HepG2 (cell line): ENCODE measurements at regions not wholly inside any gene's neighbourhood (a gene's known extent, or its start where the extent isn't known, plus 50 kb on each side); places are given as distances from the start of the nearest gene placed in this dataset.

Experiments used
- GATAD2A ChIP-seq: IDR thresholded peaks from 2 replicates; pipeline ENCODE4 v1.6.1; 2016
- HHEX ChIP-seq: IDR thresholded peaks from 2 replicates; pipeline ENCODE4 v1.6.1; 2016; ENCODE audit warnings: control low read depth
- HNRNPL ChIP-seq: fragments of 200-400 bp; formaldehyde crosslinking; IDR thresholded peaks from 2 replicates; pipeline ENCODE4 v1.6.1; 2017; ENCODE audit warnings: mild to moderate bottlenecking, low read depth, low read length
- IKZF4 ChIP-seq: sonication (generic); formaldehyde crosslinking; IDR thresholded peaks from 2 replicates; pipeline ENCODE4 v1.5.1; 2020; ENCODE audit warnings: borderline replicate concordance, mild to moderate bottlenecking, low read depth, missing genetic modification reagents; ENCODE audit errors: not compliant biosample characterization
- NFIC ChIP-seq: IDR thresholded peaks from 2 replicates; pipeline ENCODE4 v1.6.1; 2012; ENCODE audit warnings: mild to moderate bottlenecking, low read length, inconsistent platforms
- PCBP2 ChIP-seq: fragments of 200-400 bp; formaldehyde crosslinking; optimal IDR thresholded peaks from 2 replicates; pipeline ENCODE3; 2018; ENCODE audit warnings: low read length, low read depth; ENCODE audit not compliant: poor library complexity, severe bottlenecking
- RNF2 ChIP-seq: fragments of 450-650 bp; conservative IDR thresholded peaks from 2 replicates; pipeline ENCODE4 v1.6.1; 2016; ENCODE audit warnings: low read depth
- STAG1 ChIP-seq: sonication (generic); formaldehyde crosslinking; IDR thresholded peaks from 2 replicates; pipeline ENCODE4 v1.4.0; 2020; ENCODE audit warnings: missing genetic modification reagents
- TGIF2 ChIP-seq: IDR thresholded peaks from 2 replicates; pipeline ENCODE4 v1.6.1; 2016; ENCODE audit warnings: control low read depth, missing compliant biosample characterization
- ZBTB39 ChIP-seq: sonication (generic); formaldehyde crosslinking; IDR thresholded peaks from 2 replicates; pipeline ENCODE4 v1.5.0; 2020; ENCODE audit warnings: missing genetic modification reagents
- ZFX ChIP-seq: sonication (generic); formaldehyde crosslinking; IDR thresholded peaks from 2 replicates; pipeline ENCODE4 v1.4.0; 2020; ENCODE audit warnings: mild to moderate bottlenecking, low read depth, missing genetic modification reagents, moderate library complexity
- ZIK1 ChIP-seq: sonication (generic); formaldehyde crosslinking; IDR thresholded peaks from 2 replicates; pipeline ENCODE4 v1.5.0; 2020; ENCODE audit warnings: mild to moderate bottlenecking, low read depth, missing genetic modification reagents, borderline replicate concordance
- ZNF136 ChIP-seq: sonication (generic); formaldehyde crosslinking; IDR thresholded peaks from 2 replicates; pipeline ENCODE4 v1.8.1; 2022; ENCODE audit warnings: low read depth, mild to moderate bottlenecking, moderate library complexity, missing genetic modification reagents
- ZNF205 ChIP-seq: IDR thresholded peaks from 2 replicates; pipeline ENCODE4 v1.6.1; 2018; ENCODE audit warnings: missing biosample characterization, missing genetic modification reagents
- ZNF230 ChIP-seq: sonication (generic); formaldehyde crosslinking; IDR thresholded peaks from 2 replicates; pipeline ENCODE4 v1.4.0; 2020; ENCODE audit warnings: mild to moderate bottlenecking, missing genetic modification reagents
- ZNF264 ChIP-seq: sonication (generic); formaldehyde crosslinking; IDR thresholded peaks from 2 replicates; pipeline ENCODE4 v1.4.0; 2020; ENCODE audit warnings: missing genetic modification reagents
- ZNF282 ChIP-seq: fragments of 450-650 bp; IDR thresholded peaks from 2 replicates; pipeline ENCODE4 v1.6.1; 2018; ENCODE audit not compliant: partially characterized antibody
- ZNF530 ChIP-seq: sonication (generic); formaldehyde crosslinking; IDR thresholded peaks from 2 replicates; pipeline ENCODE4 v1.5.0; 2020; ENCODE audit warnings: low read depth, mild to moderate bottlenecking, missing genetic modification reagents
- ZNF746 ChIP-seq: sonication (generic); formaldehyde crosslinking; IDR thresholded peaks from 2 replicates; pipeline ENCODE4 v1.8.0; 2022; ENCODE audit warnings: mild to moderate bottlenecking, missing genetic modification reagents
- ZNF773 ChIP-seq: sonication (generic); formaldehyde crosslinking; IDR thresholded peaks from 2 replicates; pipeline ENCODE4 v1.4.0; 2020; ENCODE audit warnings: missing genetic modification reagents, borderline replicate concordance
- ZNF775 ChIP-seq: sonication (generic); formaldehyde crosslinking; IDR thresholded peaks from 2 replicates; pipeline ENCODE4 v1.4.0; 2020; ENCODE audit warnings: missing genetic modification reagents, mild to moderate bottlenecking, moderate library complexity, borderline replicate concordance
- ZSCAN22 ChIP-seq: sonication (generic); formaldehyde crosslinking; IDR thresholded peaks from 2 replicates; pipeline ENCODE4 v1.4.0; 2020; ENCODE audit warnings: mild to moderate bottlenecking, missing genetic modification reagents
- TF ChIP-seq, protein P1 (sequence below): IDR thresholded peaks from 2 replicates; pipeline ENCODE4 v1.6.1; 2016; ENCODE audit warnings: low read depth, missing genetic modification reagents, missing compliant biosample characterization

DNA sequence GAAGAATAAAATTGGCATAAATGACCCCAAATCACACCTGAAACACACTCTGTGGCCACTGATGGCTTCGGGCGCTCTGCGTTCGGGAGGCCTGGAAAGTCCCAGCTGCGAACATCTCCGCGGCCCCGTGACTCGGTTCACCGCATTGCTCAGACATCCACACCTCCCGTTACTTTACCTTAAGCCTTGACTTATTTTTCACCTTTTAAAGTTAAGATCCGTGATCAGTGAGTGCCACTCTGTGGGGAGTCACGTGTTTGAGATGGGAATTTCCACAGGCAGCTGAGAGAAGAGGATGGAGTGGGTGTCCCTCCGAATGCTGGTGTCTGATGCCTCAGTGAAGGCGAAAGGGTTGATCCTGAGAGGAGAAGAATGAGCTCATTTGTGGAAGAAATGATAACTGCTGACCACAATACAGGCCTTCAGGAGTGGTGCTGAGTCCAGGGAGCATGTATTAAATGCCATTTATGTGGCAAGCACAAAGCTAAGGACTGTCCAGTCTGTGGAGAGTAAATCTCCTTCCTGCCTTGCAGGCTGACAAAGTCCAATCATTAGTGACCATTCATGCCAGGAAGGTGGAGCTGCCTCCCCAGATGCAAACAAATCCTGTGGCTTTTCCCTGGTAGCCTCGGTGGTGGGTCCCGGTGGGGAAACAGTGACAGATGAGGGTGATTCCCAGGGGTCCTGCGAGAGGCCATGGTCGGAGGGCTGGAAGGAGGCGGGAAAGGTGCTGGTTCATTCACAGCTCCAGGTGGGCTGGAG is 168.8 kb downstream of the RTP5 start (continued):
- no peak for TF ChIP-seq ZNF136 (CRISPR knock-in tag)
- no peak for TF ChIP-seq ZSCAN22
- no peak for TF ChIP-seq ZNF775 (CRISPR knock-in tag)
- TF ChIP-seq ZNF773, result no peak
- 0 out of 2 replicates have a peak, but pooled peaks have one; percentile 29 for TF ChIP-seq ZNF264
- TF ChIP-seq TGIF2 (CRISPR knock-in tag), result no peak
- TF ChIP-seq NFIC, result no peak
- no peak for TF ChIP-seq IKZF4 (CRISPR knock-in tag)
- TF ChIP-seq RNF2, result no peak
- no peak for TF ChIP-seq ZNF230
- TF ChIP-seq, protein P1, sequence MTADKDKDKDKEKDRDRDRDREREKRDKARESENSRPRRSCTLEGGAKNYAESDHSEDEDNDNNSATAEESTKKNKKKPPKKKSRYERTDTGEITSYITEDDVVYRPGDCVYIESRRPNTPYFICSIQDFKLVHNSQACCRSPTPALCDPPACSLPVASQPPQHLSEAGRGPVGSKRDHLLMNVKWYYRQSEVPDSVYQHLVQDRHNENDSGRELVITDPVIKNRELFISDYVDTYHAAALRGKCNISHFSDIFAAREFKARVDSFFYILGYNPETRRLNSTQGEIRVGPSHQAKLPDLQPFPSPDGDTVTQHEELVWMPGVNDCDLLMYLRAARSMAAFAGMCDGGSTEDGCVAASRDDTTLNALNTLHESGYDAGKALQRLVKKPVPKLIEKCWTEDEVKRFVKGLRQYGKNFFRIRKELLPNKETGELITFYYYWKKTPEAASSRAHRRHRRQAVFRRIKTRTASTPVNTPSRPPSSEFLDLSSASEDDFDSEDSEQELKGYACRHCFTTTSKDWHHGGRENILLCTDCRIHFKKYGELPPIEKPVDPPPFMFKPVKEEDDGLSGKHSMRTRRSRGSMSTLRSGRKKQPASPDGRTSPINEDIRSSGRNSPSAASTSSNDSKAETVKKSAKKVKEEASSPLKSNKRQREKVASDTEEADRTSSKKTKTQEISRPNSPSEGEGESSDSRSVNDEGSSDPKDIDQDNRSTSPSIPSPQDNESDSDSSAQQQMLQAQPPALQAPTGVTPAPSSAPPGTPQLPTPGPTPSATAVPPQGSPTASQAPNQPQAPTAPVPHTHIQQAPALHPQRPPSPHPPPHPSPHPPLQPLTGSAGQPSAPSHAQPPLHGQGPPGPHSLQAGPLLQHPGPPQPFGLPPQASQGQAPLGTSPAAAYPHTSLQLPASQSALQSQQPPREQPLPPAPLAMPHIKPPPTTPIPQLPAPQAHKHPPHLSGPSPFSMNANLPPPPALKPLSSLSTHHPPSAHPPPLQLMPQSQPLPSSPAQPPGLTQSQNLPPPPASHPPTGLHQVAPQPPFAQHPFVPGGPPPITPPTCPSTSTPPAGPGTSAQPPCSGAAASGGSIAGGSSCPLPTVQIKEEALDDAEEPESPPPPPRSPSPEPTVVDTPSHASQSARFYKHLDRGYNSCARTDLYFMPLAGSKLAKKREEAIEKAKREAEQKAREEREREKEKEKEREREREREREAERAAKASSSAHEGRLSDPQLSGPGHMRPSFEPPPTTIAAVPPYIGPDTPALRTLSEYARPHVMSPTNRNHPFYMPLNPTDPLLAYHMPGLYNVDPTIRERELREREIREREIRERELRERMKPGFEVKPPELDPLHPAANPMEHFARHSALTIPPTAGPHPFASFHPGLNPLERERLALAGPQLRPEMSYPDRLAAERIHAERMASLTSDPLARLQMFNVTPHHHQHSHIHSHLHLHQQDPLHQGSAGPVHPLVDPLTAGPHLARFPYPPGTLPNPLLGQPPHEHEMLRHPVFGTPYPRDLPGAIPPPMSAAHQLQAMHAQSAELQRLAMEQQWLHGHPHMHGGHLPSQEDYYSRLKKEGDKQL (CRISPR knock-in tag), result no peak
- TF ChIP-seq GATAD2A (CRISPR knock-in tag), result no peak
- peak; percentile 16; the same call in 1 of the 2 replicates for TF ChIP-seq ZFX (CRISPR knock-in tag)
- TF ChIP-seq ZNF746 (CRISPR knock-in tag), result no peak
- no peak for TF ChIP-seq HHEX (CRISPR knock-in tag)
- TF ChIP-seq ZNF282, result no peak
- no peak for TF ChIP-seq HNRNPL
- no peak for TF ChIP-seq PCBP2
- no peak for TF ChIP-seq ZNF530
- no peak for TF ChIP-seq ZBTB39 (CRISPR knock-in tag)
- TF ChIP-seq STAG1 (CRISPR knock-in tag), result peak; percentile 33; the same call in 1 of the 2 replicates
- TF ChIP-seq ZNF205 (CRISPR knock-in tag), result no peak
- no peak for TF ChIP-seq ZIK1 (CRISPR knock-in tag)
